H9 (cell line): ENCODE measurements at regions not wholly inside any gene's neighbourhood (a gene's known extent, or its start where the extent isn't known, plus 50 kb on each side); places are given as distances from the start of the nearest gene placed in this dataset.

Experiments used
- DNase-seq: peaks from one replicate; pipeline ENCODE4 v3.0.0-alpha.2; 2017
- H2AFZ ChIP-seq: one replicate; pipeline ENCODE4 v1.6.1; 2013; ENCODE audit warnings: mild to moderate bottlenecking, low read length, control low read depth, moderate library complexity
- H2AK5ac ChIP-seq: 2 replicates; pipeline ENCODE4 v1.6.1; 2013; ENCODE audit warnings: low read length, control low read depth, mixed read lengths; ENCODE audit not compliant: insufficient read length
- H2BK120ac ChIP-seq: one replicate; pipeline ENCODE4 v1.6.1; 2013; ENCODE audit warnings: low read depth, mild to moderate bottlenecking, low read length, control low read depth, inconsistent platforms; ENCODE audit not compliant: poor library complexity, severe bottlenecking
- H2BK12ac ChIP-seq: 2 replicates; pipeline ENCODE4 v1.6.1; 2013; ENCODE audit warnings: low read length, control low read depth, mixed read lengths, low read depth; ENCODE audit not compliant: insufficient read length
- H2BK15ac ChIP-seq: 2 replicates; pipeline ENCODE4 v1.6.1; 2013; ENCODE audit warnings: low read depth, low read length, control low read depth
- H2BK20ac ChIP-seq: one replicate; pipeline ENCODE4 v1.6.1; 2013; ENCODE audit warnings: low read depth, mild to moderate bottlenecking, low read length, control low read depth, inconsistent platforms; ENCODE audit not compliant: poor library complexity, severe bottlenecking
- H2BK5ac ChIP-seq: 2 replicates; pipeline ENCODE4 v1.6.1; 2013; ENCODE audit warnings: low read length, control low read depth, mixed read lengths; ENCODE audit not compliant: insufficient read length
- H3K14ac ChIP-seq: 2 replicates; pipeline ENCODE4 v1.6.1; 2013; ENCODE audit warnings: low read length, control low read depth; ENCODE audit not compliant: insufficient read depth
- H3K18ac ChIP-seq: 2 replicates; pipeline ENCODE4 v1.6.1; 2013; ENCODE audit warnings: low read depth, mild to moderate bottlenecking, mixed read lengths, low read length, control low read depth; ENCODE audit not compliant: insufficient read length
- H3K23ac ChIP-seq: 2 replicates; pipeline ENCODE4 v1.6.1; 2013; ENCODE audit warnings: low read length, control low read depth, mixed read lengths, low read depth; ENCODE audit not compliant: insufficient read length
- H3K23me2 ChIP-seq: 2 replicates; pipeline ENCODE4 v1.6.1; 2013; ENCODE audit warnings: low read depth, mild to moderate bottlenecking, mixed read lengths, low read length, control low read depth; ENCODE audit not compliant: insufficient read length, poor library complexity, severe bottlenecking
- H3K27ac ChIP-seq: 2 replicates; pipeline ENCODE4 v1.5.1; 2013; ENCODE audit warnings: low read length, control low read depth, mixed read lengths, low read depth; ENCODE audit not compliant: insufficient read length
- H3K27me3 ChIP-seq: 2 replicates; pipeline ENCODE4 v1.6.1; 2013; ENCODE audit warnings: low read length, control low read depth, inconsistent platforms; ENCODE audit not compliant: insufficient read depth
- H3K4ac ChIP-seq: 2 replicates; pipeline ENCODE4 v1.6.1; 2013; ENCODE audit warnings: low read depth, mild to moderate bottlenecking, control low read depth, inconsistent platforms, low read length, moderate library complexity
- H3K4me1 ChIP-seq: 2 replicates; pipeline ENCODE4 v1.6.1; 2013; ENCODE audit warnings: low read length, control low read depth, inconsistent platforms; ENCODE audit not compliant: insufficient read depth
- H3K4me2 ChIP-seq: 2 replicates; pipeline ENCODE4 v1.6.1; 2013; ENCODE audit warnings: low read length, control low read depth, mixed read lengths; ENCODE audit not compliant: insufficient read length, insufficient read depth
- H3K56ac ChIP-seq: 2 replicates; pipeline ENCODE4 v1.6.1; 2013; ENCODE audit warnings: low read depth, mild to moderate bottlenecking, mixed read lengths, low read length, control low read depth; ENCODE audit not compliant: insufficient read length
- H3K79me1 ChIP-seq: 2 replicates; pipeline ENCODE4 v1.6.1; 2013; ENCODE audit warnings: low read depth, mild to moderate bottlenecking, moderate library complexity, low read length, control low read depth, inconsistent platforms; ENCODE audit not compliant: insufficient read depth, poor library complexity, severe bottlenecking
- H3K79me2 ChIP-seq: 2 replicates; pipeline ENCODE4 v1.6.1; 2013; ENCODE audit warnings: low read length, control low read depth, inconsistent platforms; ENCODE audit not compliant: insufficient read depth
- H3K9ac ChIP-seq: 2 replicates; pipeline ENCODE4 v1.6.1; 2013; ENCODE audit warnings: low read length, control low read depth, mixed read lengths; ENCODE audit not compliant: insufficient read length; ENCODE audit errors: extremely low read depth
- H3K9me3 ChIP-seq: one replicate; pipeline ENCODE4 v1.6.1; 2013; ENCODE audit warnings: low read depth, low read length, inconsistent platforms; ENCODE audit not compliant: control insufficient read depth
- H3T11ph ChIP-seq: one replicate; pipeline ENCODE4 v1.6.1; 2013; ENCODE audit warnings: mild to moderate bottlenecking, low read length, control low read depth, inconsistent platforms
- H4K20me1 ChIP-seq: one replicate; pipeline ENCODE4 v1.6.1; 2013; ENCODE audit not compliant: control insufficient read depth, insufficient read length, insufficient read depth
- H4K5ac ChIP-seq: 2 replicates; pipeline ENCODE4 v1.6.1; 2013; ENCODE audit warnings: low read depth, mild to moderate bottlenecking, mixed read lengths, low read length, control low read depth; ENCODE audit not compliant: insufficient read length
- H4K8ac ChIP-seq: replicated peaks from 2 replicates; pipeline ENCODE4 v1.6.1; 2013; ENCODE audit warnings: low read length, control low read depth, mixed read lengths, low read depth; ENCODE audit not compliant: insufficient read length
- H4K91ac ChIP-seq: 2 replicates; pipeline ENCODE4 v1.6.1; 2013; ENCODE audit warnings: low read depth, mild to moderate bottlenecking, moderate library complexity, mixed read lengths, low read length, control low read depth; ENCODE audit not compliant: insufficient read length
- H3K27ac Mint-ChIP-seq, 3 experiments: 2 replicates in 2 of 3; 3 replicates in 1 of 3; pipeline ENCODE4 v1.8.0; 2020 to 2021; ENCODE audit warnings: mixed read lengths in 3 of 3, mild to moderate bottlenecking in 1 of 3, moderate library complexity in 1 of 3
- H3K27me3 Mint-ChIP-seq: 2 replicates; pipeline ENCODE4 v1.8.0; 2021; ENCODE audit warnings: low read depth, mild to moderate bottlenecking, moderate library complexity, mixed read lengths
- H3K36me3 Mint-ChIP-seq, 3 experiments: 2 replicates in 2 of 3; 3 replicates in 1 of 3; pipeline ENCODE4 v1.8.0; 2020 to 2021; ENCODE audit warnings: low read depth in 3 of 3, mixed read lengths in 3 of 3; ENCODE audit not compliant: insufficient read depth in 1 of 3
- H3K4me1 Mint-ChIP-seq, 2 experiments: 2 replicates each; pipeline ENCODE4 v1.8.0; 2020; ENCODE audit warnings: mixed read lengths in 2 of 2
- H3K4me3 Mint-ChIP-seq, 2 experiments: 2 replicates in 1 of 2; 3 replicates in 1 of 2; pipeline ENCODE4 v1.8.0; 2020 to 2021; ENCODE audit warnings: mild to moderate bottlenecking in 2 of 2, mixed read lengths in 2 of 2, moderate library complexity in 1 of 2
- H3K9me3 Mint-ChIP-seq, 2 experiments: 2 replicates in 1 of 2; 3 replicates in 1 of 2; pipeline ENCODE4 v1.8.0; 2020; ENCODE audit warnings: mild to moderate bottlenecking in 2 of 2, mixed read lengths in 2 of 2, moderate library complexity in 1 of 2
- CTCF ChIP-seq: fragments of 200-600 bp; sonication (generic); conservative IDR thresholded peaks from 3 replicates; pipeline ENCODE4 v1.8.0; 2021; ENCODE audit warnings: antibody characterized with exemption, mild to moderate bottlenecking

- H4K8ac ChIP-seq, result no peak overlapping the region
- no peak for TF ChIP-seq CTCF
- H2AFZ ChIP-seq, result no peak overlapping the region
- H3K4ac ChIP-seq, result no peak overlapping the region
- H3K27ac ChIP-seq, result no peak overlapping the region
- no peak overlapping the region for H2BK20ac ChIP-seq
- H3K9me3 Mint-ChIP-seq, result no peaks in the 10 kb centered on the region; a peak in 1 of 5 replicates
- no peaks in the 10 kb centered on the region; the same call in 1 of the 2 replicates for H3K4me1 ChIP-seq
- H2BK12ac ChIP-seq, result no peak overlapping the region
- no peak overlapping the region for H3T11ph ChIP-seq
- H3K18ac ChIP-seq, result no peak overlapping the region
- H3K4me3 Mint-ChIP-seq, result no peak overlapping the region
- no peaks in the 10 kb centered on the region; the same call in 1 of the 2 replicates for H3K27me3 ChIP-seq
- no peak overlapping the region for H2BK15ac ChIP-seq
- no peak overlapping the region for H3K23ac ChIP-seq
- H4K20me1 ChIP-seq, result no peaks in the 10 kb centered on the region
- H3K56ac ChIP-seq, result no peak overlapping the region
- H2BK5ac ChIP-seq, result no peak overlapping the region
- H3K79me2 ChIP-seq, result no peaks in the 10 kb centered on the region
- H3K9ac ChIP-seq, result no peak overlapping the region
- H3K27ac Mint-ChIP-seq, result no peak overlapping the region
- no peaks in the 10 kb centered on the region; a peak in 1 of 7 replicates for H3K36me3 Mint-ChIP-seq
- H3K79me1 ChIP-seq, result no peaks in the 10 kb centered on the region
- H4K5ac ChIP-seq, result no peak overlapping the region
- no peak overlapping the region for H2AK5ac ChIP-seq
- no peaks in the 10 kb centered on the region for H3K4me1 Mint-ChIP-seq
- no peak for DNase-seq
- no peak overlapping the region for H3K4me2 ChIP-seq
- H3K14ac ChIP-seq, result no peak overlapping the region
- H3K23me2 ChIP-seq, result no peaks in the 10 kb centered on the region
- no peaks in the 10 kb centered on the region for H3K27me3 Mint-ChIP-seq
- H2BK120ac ChIP-seq, result no peak overlapping the region
- no peaks in the 10 kb centered on the region for H3K9me3 ChIP-seq
- no peak overlapping the region for H4K91ac ChIP-seq
These were observed 1814.9 kb downstream of the STIM2 start for GRCh38 chr4:28675582-28675981.
